GM10266 (cell line): ENCODE measurements at regions not wholly inside any gene's neighbourhood (a gene's known extent, or its start where the extent isn't known, plus 50 kb on each side); places are given as distances from the start of the nearest gene placed in this dataset.

Source experiments
- DNase-seq: peaks from one replicate; pipeline ENCODE4 v3.0.0; 2012; ENCODE audit errors: extremely low spot score
- CTCF ChIP-seq: IDR thresholded peaks from 2 replicates; pipeline ENCODE4 v1.5.1; 2012; ENCODE audit warnings: mild to moderate bottlenecking, low read depth; ENCODE audit not compliant: control insufficient read depth, insufficient read depth; ENCODE audit errors: missing control alignments

- TF ChIP-seq CTCF, result no peak
- no peak for DNase-seq
Measured at GRCh38 chr10:8596929-8597472, 542.5 kb downstream of the GATA3 start.

- no peak for DNase-seq
- TF ChIP-seq CTCF, result no peak
Measured at GRCh38 chr10:8600192-8600591, 545.7 kb downstream of the GATA3 start.

GRCh38 chr10:8602821-8603220 lies 548.3 kb downstream of the GATA3 start:
- no peak for TF ChIP-seq CTCF
- DNase-seq, result no peak

DNA sequence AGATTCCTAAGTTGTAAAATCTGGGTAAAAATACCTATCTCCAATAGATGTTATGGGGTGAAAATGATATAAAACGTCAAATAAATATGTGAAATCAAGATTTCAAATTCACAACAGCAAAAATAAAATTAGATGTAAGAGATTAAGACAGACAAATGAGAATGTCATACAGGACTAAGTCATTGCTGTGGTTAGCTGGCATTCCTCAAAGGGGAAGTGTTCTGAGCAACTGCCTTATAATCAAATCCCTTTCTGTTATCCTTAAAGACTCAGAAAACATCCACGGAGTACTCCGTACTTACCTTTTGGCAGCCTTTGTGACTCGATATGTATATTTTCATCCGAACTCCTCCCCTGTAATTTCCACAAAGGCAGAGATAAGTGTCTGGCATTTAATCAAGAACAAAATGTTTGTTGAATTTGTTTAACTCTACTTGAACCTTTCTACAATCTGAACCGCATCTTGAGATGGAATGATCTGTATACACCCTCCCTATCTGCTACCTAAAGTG lies 559.6 kb downstream of the GATA3 start:
- DNase-seq, result no peak
- no peak for TF ChIP-seq CTCF

DNA sequence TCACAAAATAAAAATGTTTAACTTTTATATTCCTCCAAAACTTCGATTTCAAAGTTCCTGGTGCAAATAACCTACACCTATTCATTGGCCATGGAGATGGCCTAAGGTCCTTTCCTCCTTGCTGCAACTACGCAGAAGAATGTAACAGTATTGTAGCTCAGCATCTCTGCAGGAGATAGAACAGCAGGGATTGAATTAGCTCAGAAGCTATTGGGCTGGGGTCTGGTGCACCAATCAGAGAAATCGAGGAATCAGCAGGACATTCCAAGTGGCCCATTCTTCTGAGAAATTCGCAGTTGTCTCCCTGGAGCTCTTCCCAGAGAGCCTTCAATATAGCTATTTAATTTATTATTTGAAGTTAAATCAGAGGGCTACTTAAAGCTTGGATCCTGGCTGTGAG lies 560.6 kb downstream of the GATA3 start:
- DNase-seq, result no peak
- no peak for TF ChIP-seq CTCF

- TF ChIP-seq CTCF, result no peak
- peak; percentile 8 for DNase-seq
Measured at GRCh38 chr10:8616166-8616565, 561.7 kb downstream of the GATA3 start.

DNA sequence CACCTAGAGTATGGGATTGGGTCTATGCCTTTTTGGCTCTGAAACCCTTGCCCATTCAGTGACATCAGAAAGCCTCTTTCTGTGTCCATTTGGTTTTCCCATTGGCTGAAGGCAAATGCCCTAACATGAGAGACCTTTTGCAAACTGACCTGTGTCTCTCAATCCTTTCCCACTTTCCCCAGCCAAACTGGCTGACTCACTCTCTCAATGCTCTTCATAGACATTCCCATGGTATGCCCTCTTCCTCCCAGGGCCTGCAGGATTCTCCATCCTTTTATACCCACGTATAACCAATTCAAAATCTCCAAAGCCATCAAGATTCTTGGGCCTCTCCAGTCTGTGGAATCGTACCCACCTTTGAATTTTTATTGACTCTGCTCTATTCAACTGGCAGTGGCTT lies 563.3 kb downstream of the GATA3 start:
- no peak for DNase-seq
- TF ChIP-seq CTCF, result no peak
